Mesenchymal stem cell (in vitro differentiated cells and primary cell): ENCODE measurements at regions not wholly inside any gene's neighbourhood (a gene's known extent, or its start where the extent isn't known, plus 50 kb on each side); places are given as distances from the start of the nearest gene placed in this dataset.

Source experiments
- DNase-seq: peaks from one replicate; pipeline ENCODE4 v3.0.0-alpha.2; 2013
- H2AFZ ChIP-seq: one replicate; pipeline ENCODE4 v1.6.1; 2013; ENCODE audit warnings: low read depth, mild to moderate bottlenecking, control low read depth, inconsistent platforms, low read length, moderate library complexity
- H2AK5ac ChIP-seq: 2 replicates; pipeline ENCODE4 v1.6.1; 2013; ENCODE audit warnings: low read length, moderate library complexity, mild to moderate bottlenecking, inconsistent platforms; ENCODE audit not compliant: severe bottlenecking
- H2BK120ac ChIP-seq: one replicate; pipeline ENCODE4 v1.6.1; 2013; ENCODE audit warnings: low read depth, mild to moderate bottlenecking, inconsistent platforms, low read length, moderate library complexity
- H2BK12ac ChIP-seq, 2 experiments: one replicate each; pipeline ENCODE4 v1.6.1; 2013; ENCODE audit warnings: inconsistent platforms in 2 of 2, low read length in 2 of 2, mild to moderate bottlenecking in 2 of 2, moderate library complexity in 2 of 2, control low read depth in 1 of 2
- H2BK15ac ChIP-seq: one replicate; pipeline ENCODE4 v1.6.1; 2013; ENCODE audit warnings: mild to moderate bottlenecking, low read depth, inconsistent platforms; ENCODE audit not compliant: poor library complexity, severe bottlenecking
- H2BK5ac ChIP-seq: 2 replicates; pipeline ENCODE4 v1.6.1; 2013; ENCODE audit warnings: low read depth, mild to moderate bottlenecking, low read length, control low read depth, inconsistent platforms; ENCODE audit not compliant: poor library complexity, severe bottlenecking
- H3K14ac ChIP-seq, 2 experiments: one replicate each; pipeline ENCODE4 v1.6.1; 2013; ENCODE audit warnings: inconsistent platforms in 2 of 2, low read length in 2 of 2, control low read depth in 1 of 2, mild to moderate bottlenecking in 1 of 2, moderate library complexity in 1 of 2
- H3K18ac ChIP-seq, 2 experiments: one replicate each; pipeline ENCODE4 v1.6.1; 2013; ENCODE audit warnings: inconsistent platforms in 2 of 2, low read length in 2 of 2, control low read depth in 1 of 2, low read depth in 1 of 2, mild to moderate bottlenecking in 1 of 2
- H3K23ac ChIP-seq, 2 experiments: one replicate each; pipeline ENCODE4 v1.6.1; 2013; ENCODE audit warnings: inconsistent platforms in 2 of 2, low read length in 2 of 2, mild to moderate bottlenecking in 2 of 2, moderate library complexity in 2 of 2, control low read depth in 1 of 2
- H3K27ac ChIP-seq: 2 replicates; pipeline ENCODE4 v1.5.1; 2013; ENCODE audit warnings: mild to moderate bottlenecking, moderate library complexity, low read length, control low read depth, inconsistent platforms; ENCODE audit not compliant: poor library complexity, severe bottlenecking
- H3K27me3 ChIP-seq, 2 experiments: 2 replicates each; pipeline versions ENCODE4 v1.6.1 to v1.7.0; 2013; ENCODE audit warnings: low read length in 2 of 2, mild to moderate bottlenecking in 2 of 2, moderate library complexity in 2 of 2, control low read depth in 1 of 2, inconsistent platforms in 1 of 2; ENCODE audit not compliant: control insufficient read depth in 1 of 2, insufficient read depth in 1 of 2
- H3K36me3 ChIP-seq, 2 experiments: 2 replicates each; pipeline versions ENCODE4 v1.6.1 to v1.7.0; 2013; ENCODE audit warnings: low read length in 2 of 2, control low read depth in 1 of 2, inconsistent platforms in 1 of 2, low read depth in 1 of 2, mild to moderate bottlenecking in 1 of 2; ENCODE audit not compliant: insufficient read depth in 2 of 2, control insufficient read depth in 1 of 2
- H3K4ac ChIP-seq, 2 experiments: one replicate each; pipeline ENCODE4 v1.6.1; 2013; ENCODE audit warnings: inconsistent platforms in 2 of 2, low read length in 2 of 2, mild to moderate bottlenecking in 2 of 2, moderate library complexity in 2 of 2, control low read depth in 1 of 2, low read depth in 1 of 2
- H3K4me1 ChIP-seq: 2 replicates; pipeline ENCODE4 v1.6.1; 2013; ENCODE audit warnings: low read depth, low read length, control low read depth; ENCODE audit not compliant: control insufficient read depth, insufficient read depth
- H3K4me2 ChIP-seq: 2 replicates; pipeline ENCODE4 v1.6.1; 2013; ENCODE audit warnings: low read length, mild to moderate bottlenecking, inconsistent platforms; ENCODE audit not compliant: poor library complexity, severe bottlenecking
- H3K4me3 ChIP-seq, 2 experiments: 2 replicates each; pipeline versions ENCODE4 v1.5.1 to v1.7.0; 2013; ENCODE audit warnings: low read length in 2 of 2, mild to moderate bottlenecking in 2 of 2, control low read depth in 1 of 2, low read depth in 1 of 2; ENCODE audit not compliant: insufficient read depth in 1 of 2
- H3K79me1 ChIP-seq: replicated peaks from 2 replicates; pipeline ENCODE4 v1.6.1; 2013; ENCODE audit warnings: mild to moderate bottlenecking, control low read depth, low read length, inconsistent platforms; ENCODE audit not compliant: poor library complexity, severe bottlenecking
- H3K9ac ChIP-seq: 2 replicates; pipeline ENCODE4 v1.7.0; 2013; ENCODE audit warnings: mild to moderate bottlenecking, low read length, moderate library complexity
- H3K9me3 ChIP-seq: 2 replicates; pipeline ENCODE4 v1.7.0; 2013; ENCODE audit warnings: mild to moderate bottlenecking, low read length; ENCODE audit not compliant: control insufficient read depth
- H4K8ac ChIP-seq: one replicate; pipeline ENCODE4 v1.6.1; 2013; ENCODE audit warnings: inconsistent platforms, mild to moderate bottlenecking, low read length, moderate library complexity
- H4K91ac ChIP-seq: one replicate; pipeline ENCODE4 v1.6.1; 2013; ENCODE audit warnings: mild to moderate bottlenecking, low read length, inconsistent platforms
- WGBS: methylation state at CpG from one replicate; pipeline ENCODE4 v1.1.7; 2013; ENCODE audit warnings: mixed read lengths; 5-methylcytosine and 5-hydroxymethylcytosine counted together

GRCh38 chr20:61031101-61031830 lies 220.8 kb upstream of the CDH4 start:
- 53% methylated on average over 10 of the region's 10 CpGs for WGBS
- DNase-seq: no peak
- Histone ChIP-seq H3K4me3 (no peak overlapping the region), H3K9me3 (no peaks in the 10 kb centered on the region), H2AFZ (no peak overlapping the region), H2AK5ac (no peak overlapping the region), H2BK120ac (no peak overlapping the region), H3K23ac (no peak overlapping the region), H3K9ac (no peak overlapping the region), H2BK5ac (no peak overlapping the region), H3K4ac (no peak overlapping the region), H3K4me1 (no peaks in the 10 kb centered on the region), H3K27me3 (no peaks in the 10 kb centered on the region), H3K4me2 (no peak overlapping the region), H4K8ac (no peak overlapping the region), H3K36me3 (no peaks in the 10 kb centered on the region), H3K27ac (no peak overlapping the region), H3K14ac (no peak overlapping the region), H3K18ac (no peak overlapping the region), H4K91ac (no peak overlapping the region), H2BK12ac (no peak overlapping the region), H2BK15ac (no peak overlapping the region), H3K79me1 (no peaks in the 10 kb centered on the region)

DNA sequence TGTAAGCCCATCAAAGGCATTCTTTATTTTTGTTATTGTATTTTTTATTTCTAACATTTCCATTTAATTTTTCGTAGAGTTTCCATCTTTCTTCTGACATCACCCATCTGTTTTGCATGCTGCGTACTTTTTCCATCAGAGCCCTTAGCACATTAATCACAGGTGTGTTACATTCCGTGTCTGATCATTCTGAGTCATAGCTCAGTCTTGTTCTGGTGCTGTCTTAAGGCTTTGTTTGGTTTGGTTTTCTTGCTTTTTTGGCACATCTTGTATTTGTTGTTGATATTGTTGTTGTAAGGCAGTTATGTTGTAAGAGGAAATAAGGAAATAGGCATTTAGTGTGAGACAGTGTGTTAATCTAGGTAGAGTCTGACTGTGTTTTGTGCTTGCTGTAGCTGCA lies 214.6 kb upstream of the CDH4 start:
- 67% methylated on average over 3 of the region's 3 CpGs for whole genome bisulfite sequencing
- H3K9ac ChIP-seq: no peak overlapping the region
- H2AFZ ChIP-seq: no peak overlapping the region
- H3K4me1 ChIP-seq: no peaks in the 10 kb centered on the region
- H2AK5ac ChIP-seq: no peak overlapping the region
- H4K8ac ChIP-seq: no peak overlapping the region
- H3K27me3 ChIP-seq: no peaks in the 10 kb centered on the region
- H3K14ac ChIP-seq: no peak overlapping the region
- no peak overlapping the region for H3K23ac ChIP-seq
- no peak for DNase-seq
- H3K4me3 ChIP-seq: no peak overlapping the region
- no peak overlapping the region for H3K18ac ChIP-seq
- no peaks in the 10 kb centered on the region for H3K36me3 ChIP-seq
- H2BK15ac ChIP-seq: no peak overlapping the region
- H3K4ac ChIP-seq: no peak overlapping the region
- no peak overlapping the region for H2BK12ac ChIP-seq
- no peak overlapping the region for H4K91ac ChIP-seq
- no peak overlapping the region for H3K4me2 ChIP-seq
- no peak overlapping the region for H2BK120ac ChIP-seq
- peaks cover 4% of the 10 kb centered on the region for H3K9me3 ChIP-seq
- no peak overlapping the region for H3K27ac ChIP-seq
- H3K79me1 ChIP-seq: no peaks in the 10 kb centered on the region
- H2BK5ac ChIP-seq: no peak overlapping the region

- Histone ChIP-seq H2BK12ac (no peak overlapping the region), H3K14ac (no peak overlapping the region), H3K9ac (no peak overlapping the region), H2BK120ac (no peak overlapping the region), H4K91ac (no peak overlapping the region), H3K4me1 (no peaks in the 10 kb centered on the region), H2BK15ac (no peak overlapping the region), H2BK5ac (no peak overlapping the region), H2AK5ac (no peak overlapping the region), H3K18ac (no peak overlapping the region), H4K8ac (no peak overlapping the region), H3K9me3 (peaks cover 4% of the 10 kb centered on the region), H3K27me3 (no peaks in the 10 kb centered on the region), H2AFZ (no peak overlapping the region), H3K79me1 (no peaks in the 10 kb centered on the region), H3K23ac (no peak overlapping the region), H3K4me3 (no peak overlapping the region), H3K36me3 (no peaks in the 10 kb centered on the region), H3K4me2 (no peak overlapping the region), H3K4ac (no peak overlapping the region), H3K27ac (no peak overlapping the region)
- no peak for DNase-seq
- WGBS: 74% methylated on average over 4 of the region's 4 CpGs
Observed at GRCh38 chr20:61041481-61041880, 210.6 kb upstream of the CDH4 start.

DNA sequence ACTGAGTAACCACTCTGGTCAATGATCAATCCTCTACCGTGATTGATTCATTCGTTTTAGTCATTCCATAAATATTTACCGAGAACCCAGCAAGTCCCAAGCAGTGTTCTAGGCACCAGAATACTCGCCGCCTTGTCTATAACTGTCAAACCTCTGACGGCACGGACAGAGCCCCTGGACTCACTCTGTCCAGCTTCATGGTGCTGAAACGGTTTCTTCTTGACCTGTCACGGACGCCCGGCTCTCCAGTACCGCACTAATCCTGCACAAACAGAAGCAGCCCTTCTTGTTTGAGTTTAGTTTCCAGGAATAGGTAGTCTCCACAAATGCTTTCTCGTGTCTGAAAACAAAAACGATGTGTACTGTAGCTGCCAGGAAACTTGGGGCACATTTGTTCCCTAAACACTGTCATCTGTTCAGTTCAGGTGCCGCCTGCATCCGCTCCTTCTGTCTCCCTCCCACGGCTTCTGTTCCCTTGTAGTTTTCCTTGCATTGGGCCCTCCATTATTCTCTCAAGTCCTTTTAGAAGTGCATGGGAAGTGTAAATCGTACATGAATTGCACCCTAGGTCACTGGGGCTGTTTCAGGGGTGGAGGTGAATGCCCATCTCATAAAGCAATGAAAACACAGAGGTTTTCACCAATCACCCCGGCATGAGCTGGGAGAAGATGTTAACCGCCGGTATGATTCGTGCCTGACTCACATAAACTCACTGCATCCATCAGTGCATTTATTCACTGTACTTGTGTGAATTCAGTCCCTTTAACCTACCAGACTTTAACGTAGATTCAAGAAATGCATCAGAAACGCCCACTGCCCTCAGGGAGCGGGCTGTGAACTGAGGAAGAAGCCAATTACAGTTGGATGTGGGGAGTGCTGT lies 209.3 kb upstream of the CDH4 start:
- Histone ChIP-seq H3K23ac (no peak overlapping the region), H3K36me3 (no peaks in the 10 kb centered on the region), H4K8ac (no peak overlapping the region), H3K14ac (no peak overlapping the region), H3K4me2 (no peak overlapping the region), H2BK5ac (no peak overlapping the region), H4K91ac (no peak overlapping the region), H2BK15ac (no peak overlapping the region), H2BK12ac (no peak overlapping the region), H3K27me3 (no peaks in the 10 kb centered on the region), H3K4me1 (no peaks in the 10 kb centered on the region), H3K9ac (no peak overlapping the region), H2AK5ac (no peak overlapping the region), H3K4me3 (no peak overlapping the region), H3K79me1 (no peaks in the 10 kb centered on the region), H2AFZ (no peak overlapping the region), H3K27ac (no peak overlapping the region), H3K4ac (no peak overlapping the region), H3K18ac (no peak overlapping the region), H3K9me3 (peaks cover 4% of the 10 kb centered on the region), H2BK120ac (no peak overlapping the region)
- no peak for DNase-seq
- 74% methylated on average over 21 of the region's 25 CpGs for WGBS
